ENCODE measurements at regions not wholly inside any gene's neighbourhood (a gene's known extent, or its start where the extent isn't known, plus 50 kb on each side); places are given as distances from the start of the nearest gene placed in this dataset.

- Histone ChIP-seq H3K27me3 (ENCODE audit: insufficient read depth) (no peaks in the 10 kb centered on the region), H3K4me3 (no peak overlapping the region), H3K79me2 (replicated peaks; ENCODE audit: insufficient read depth) (no peaks in the 10 kb centered on the region), H3K9me2 (ENCODE audit: insufficient read depth) (peaks cover 5% of the 10 kb centered on the region; the same call in 1 of the 2 replicates), H3K4me2 (no peak overlapping the region), H3K27ac (ENCODE audit: low read depth) (no peak overlapping the region), H2AFZ (no peak overlapping the region), H3K4me1 (ENCODE audit: insufficient read depth) (no peaks in the 10 kb centered on the region), H4K20me1 (replicated peaks; ENCODE audit: insufficient read depth) (no peaks in the 10 kb centered on the region), H3K36me3 (ENCODE audit: insufficient read depth) (no peaks in the 10 kb centered on the region), H3F3A (replicated peaks; ENCODE audit: low read depth) (no peaks in the 10 kb centered on the region)
- ATAC-seq = no peak
- Mint-ChIP-seq H3K27me3 (ENCODE audit: insufficient read depth, low read depth, poor library complexity) (peaks cover 3% of the 10 kb centered on the region), H3K27ac (no peak overlapping the region), H3K36me3 (ENCODE audit: low read depth) (no peaks in the 10 kb centered on the region), H3K4me3 (no peak overlapping the region), H3K4me1 (no peaks in the 10 kb centered on the region), H3K9me3 (no peaks in the 10 kb centered on the region)
- no peak for DNase-seq (ENCODE audit: low spot score)
- TF ChIP-seq JUNB (IDR thresholded peaks at IDR 0.05; ENCODE audit: unreplicated experiment) (no peak), EZH2 (IDR thresholded peaks at IDR 0.05; ENCODE audit: low read depth, unreplicated experiment) (no peak), ETS1 (IDR thresholded peaks at IDR 0.05) (no peak), NANOG (IDR thresholded peaks at IDR 0.05; ENCODE audit: borderline replicate concordance) (no peak), ZNF331 (CRISPR knock-in tag; IDR thresholded peaks at IDR 0.05; ENCODE audit: low read depth) (no peak), ZNF462 (CRISPR knock-in tag; IDR thresholded peaks at IDR 0.05) (no peak), STAT1 (IDR thresholded peaks at IDR 0.05; ENCODE audit: unreplicated experiment) (no peak), ZNF114 (CRISPR knock-in tag; IDR thresholded peaks at IDR 0.05) (no peak), CTCF (conservative IDR thresholded peaks at IDR 0.05; ENCODE audit: low read depth in 2 of 2) (no peak), EZH2phosphoT487 (IDR thresholded peaks at IDR 0.05; ENCODE audit: unreplicated experiment) (no peak), REST (IDR thresholded peaks at IDR 0.05; ENCODE audit: unreplicated experiment) (no peak), POLR2AphosphoS5 (IDR thresholded peaks at IDR 0.05; ENCODE audit: low read depth) (no peak), CREB1 (CRISPR knock-in tag; IDR thresholded peaks at IDR 0.05; ENCODE audit: low read depth) (no peak)
Measured at GRCh38 chr17:13293421-13293820, 275.6 kb upstream of the ELAC2 start.
